Kidney (tissue), 13 donors: ENCODE measurements at regions not wholly inside any gene's neighbourhood (a gene's known extent, or its start where the extent isn't known, plus 50 kb on each side); places are given as distances from the start of the nearest gene placed in this dataset.

Experiments used
- DNase-seq, 5 donors: peaks; one replicate each; pipeline ENCODE4 v3.0.0-alpha.2; 2013 to 2020
- FAIRE-seq: peaks from 2 replicates; lab custom pipeline; 2012; peaks lifted over from hg19 to GRCh38; lab: Jason Lieb, UNC
- H3K27ac ChIP-seq, 2 donors: one replicate each; pipeline ENCODE4 v1.7.0; 2013; ENCODE audit warnings: low read depth in 2 of 2, low read length in 2 of 2, inconsistent platforms in 1 of 2
- H3K27me3 ChIP-seq: one replicate; pipeline ENCODE4 v1.7.1; 2013; ENCODE audit warnings: low read length, inconsistent platforms; ENCODE audit not compliant: control insufficient read depth, insufficient read depth
- H3K36me3 ChIP-seq, 3 donors: one replicate each; pipeline versions ENCODE4 v1.7.0 to v1.7.1; 2013; ENCODE audit warnings: low read length in 3 of 3, control low read depth in 1 of 3, inconsistent platforms in 1 of 3; ENCODE audit not compliant: insufficient read depth in 3 of 3, control insufficient read depth in 2 of 3
- H3K4me1 ChIP-seq, 3 donors: one replicate each; pipeline versions ENCODE4 v1.7.0 to v1.7.1; 2013; ENCODE audit warnings: low read length in 3 of 3, inconsistent platforms in 1 of 3, low read depth in 1 of 3; ENCODE audit not compliant: control insufficient read depth in 2 of 3, insufficient read depth in 2 of 3
- H3K4me3 ChIP-seq, 3 donors: one replicate each; pipeline versions ENCODE4 v1.7.0 to v1.8.1; 2013; ENCODE audit warnings: low read length in 3 of 3, control low read depth in 1 of 3, inconsistent platforms in 1 of 3
- H3K9ac ChIP-seq, 3 donors: one replicate each; pipeline versions ENCODE4 v1.7.0 to v1.7.1; 2013; ENCODE audit warnings: low read length in 3 of 3, control low read depth in 1 of 3, inconsistent platforms in 1 of 3
- H3K9me3 ChIP-seq, 3 donors: one replicate each; pipeline versions ENCODE4 v1.7.0 to v1.7.1; 2013; ENCODE audit warnings: low read length in 3 of 3, control low read depth in 1 of 3, inconsistent platforms in 1 of 3; ENCODE audit not compliant: control insufficient read depth in 2 of 3, insufficient read depth in 1 of 3
- intact Hi-C: fragments of 100-400 bp; cut with DNase I; formaldehyde crosslinking; loops from one replicate; pipeline ENCODE4 v1.11.1; 2022
- TF ChIP-seq, protein P1 (sequence below): IDR thresholded peaks from 3 replicates; pipeline ENCODE4 v1.5.1; 2012; ENCODE audit warnings: mild to moderate bottlenecking, moderate library complexity, borderline replicate concordance; ENCODE audit not compliant: insufficient read depth; ENCODE audit errors: extremely low read depth
- donor health status: control.
- donor health status: control.
- donor health status: control.
- donor health status: control.
- donor health status: control.
- donor health status: DM: yes; HTN: yes; CAD: no.
- donor health status: Normal renal cell carcinoma (clear cell type).

DNA sequence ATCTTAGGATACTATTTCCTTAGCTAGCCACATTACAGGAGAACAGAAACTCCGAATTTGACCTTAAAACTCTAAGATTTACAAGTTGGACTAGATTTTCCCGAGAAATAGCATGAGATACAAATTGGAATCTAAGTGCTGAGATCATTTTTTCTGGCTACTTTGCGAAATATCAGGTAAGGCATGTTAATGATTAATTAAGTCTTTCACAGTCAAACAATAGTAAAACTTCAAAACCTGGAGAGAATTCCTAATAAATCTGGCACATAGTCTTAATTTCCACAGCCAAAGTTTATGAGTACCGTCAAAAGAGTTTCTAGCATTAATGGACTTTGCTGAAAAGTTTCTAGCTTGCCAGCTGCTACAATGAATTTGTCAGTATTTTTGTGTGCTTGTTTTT lies 379.5 kb upstream of the TOM1L1 start:
- FAIRE-seq (no peak), DNase-seq (no peak)
- Histone ChIP-seq H3K27ac (no peak overlapping the region), H3K9me3 (peaks cover 0 to 5% (median 0%) of the 10 kb centered on the region in 3 donors), H3K27me3 (no peaks in the 10 kb centered on the region), H3K36me3 (no peaks in the 10 kb centered on the region), H3K4me1 (no peaks in the 10 kb centered on the region), H3K9ac (no peak overlapping the region), H3K4me3 (no peak overlapping the region)
- intact Hi-C loops = no loop called here
- TF ChIP-seq, protein P1, sequence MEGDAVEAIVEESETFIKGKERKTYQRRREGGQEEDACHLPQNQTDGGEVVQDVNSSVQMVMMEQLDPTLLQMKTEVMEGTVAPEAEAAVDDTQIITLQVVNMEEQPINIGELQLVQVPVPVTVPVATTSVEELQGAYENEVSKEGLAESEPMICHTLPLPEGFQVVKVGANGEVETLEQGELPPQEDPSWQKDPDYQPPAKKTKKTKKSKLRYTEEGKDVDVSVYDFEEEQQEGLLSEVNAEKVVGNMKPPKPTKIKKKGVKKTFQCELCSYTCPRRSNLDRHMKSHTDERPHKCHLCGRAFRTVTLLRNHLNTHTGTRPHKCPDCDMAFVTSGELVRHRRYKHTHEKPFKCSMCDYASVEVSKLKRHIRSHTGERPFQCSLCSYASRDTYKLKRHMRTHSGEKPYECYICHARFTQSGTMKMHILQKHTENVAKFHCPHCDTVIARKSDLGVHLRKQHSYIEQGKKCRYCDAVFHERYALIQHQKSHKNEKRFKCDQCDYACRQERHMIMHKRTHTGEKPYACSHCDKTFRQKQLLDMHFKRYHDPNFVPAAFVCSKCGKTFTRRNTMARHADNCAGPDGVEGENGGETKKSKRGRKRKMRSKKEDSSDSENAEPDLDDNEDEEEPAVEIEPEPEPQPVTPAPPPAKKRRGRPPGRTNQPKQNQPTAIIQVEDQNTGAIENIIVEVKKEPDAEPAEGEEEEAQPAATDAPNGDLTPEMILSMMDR = no peak

DNA sequence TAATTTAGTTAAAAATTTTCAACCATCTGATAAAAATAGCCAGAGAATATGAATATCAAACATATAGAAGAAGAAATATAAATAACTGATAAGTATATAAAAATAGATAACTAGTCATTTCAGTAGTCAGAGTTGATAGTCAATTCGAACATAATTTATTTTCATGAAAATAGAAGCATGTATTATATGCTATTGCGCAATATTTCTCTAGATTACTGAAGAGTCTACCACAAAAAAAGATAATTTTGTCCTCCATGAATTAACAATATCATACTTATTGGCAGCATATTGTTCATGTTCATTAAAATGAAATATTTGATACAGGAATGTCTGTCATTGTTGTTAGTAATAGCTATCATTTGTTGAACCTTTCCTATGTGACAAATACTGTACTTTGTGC lies 376.2 kb upstream of the TOM1L1 start:
- Histone ChIP-seq H3K27ac (no peak overlapping the region), H3K9ac (no peak overlapping the region), H3K4me1 (no peaks in the 10 kb centered on the region), H3K36me3 (no peaks in the 10 kb centered on the region), H3K4me3 (no peak overlapping the region), H3K9me3 (no peaks in the 10 kb centered on the region), H3K27me3 (no peaks in the 10 kb centered on the region)
- intact Hi-C loops = no loop called here
- FAIRE-seq (no peak), DNase-seq (no peak)
- TF ChIP-seq, protein P1 = no peak

DNA sequence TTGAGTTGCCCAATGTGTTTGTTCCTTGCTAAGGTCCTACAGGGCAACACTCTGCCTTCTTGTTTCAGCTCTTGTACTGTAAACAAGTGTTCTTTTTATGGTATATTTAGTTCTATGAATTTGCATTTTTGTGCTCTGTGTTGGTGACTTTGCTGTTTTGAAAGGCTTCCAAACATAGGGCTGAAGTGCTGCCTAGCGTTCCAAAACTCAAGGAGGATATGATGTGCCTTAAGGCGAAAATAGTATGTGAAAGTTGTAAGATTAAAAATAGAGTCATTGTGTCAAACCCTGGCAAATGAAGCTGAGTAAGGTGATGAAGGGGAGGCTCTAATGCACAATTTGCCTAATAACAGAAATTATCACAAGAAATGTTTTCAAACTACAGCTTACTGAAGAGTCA lies 372.7 kb upstream of the TOM1L1 start:
- Histone ChIP-seq H3K9ac (no peak overlapping the region), H3K4me3 (no peak overlapping the region), H3K4me1 (no peaks in the 10 kb centered on the region), H3K27me3 (no peaks in the 10 kb centered on the region), H3K9me3 (no peaks in the 10 kb centered on the region), H3K36me3 (no peaks in the 10 kb centered on the region), H3K27ac (no peak overlapping the region)
- intact Hi-C loops = no loop called here
- TF ChIP-seq, protein P1 = no peak
- FAIRE-seq (no peak), DNase-seq (no peak)

DNA sequence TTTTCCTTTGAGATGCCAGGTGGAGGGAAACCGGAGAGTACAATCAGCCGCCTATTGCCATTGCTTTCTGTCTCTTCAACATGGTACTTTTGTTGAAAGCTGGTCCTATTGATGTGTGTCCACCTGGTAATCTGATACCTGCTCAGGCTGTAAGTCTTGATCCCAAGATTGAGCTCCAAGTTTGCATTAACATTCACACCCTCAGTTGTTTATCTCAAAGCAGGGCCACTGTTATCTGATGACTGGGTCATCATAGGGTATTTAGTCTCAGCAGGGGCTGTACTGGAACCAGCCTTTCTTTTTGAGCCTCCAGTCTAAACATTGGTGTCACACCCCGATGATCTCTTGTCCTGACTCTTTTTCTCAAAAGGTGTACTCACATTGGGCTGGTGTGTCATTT lies 370.3 kb upstream of the TOM1L1 start:
- no peak overlapping the region for H3K27ac ChIP-seq
- intact Hi-C loops = no loop called here
- no peaks in the 10 kb centered on the region for H3K4me1 ChIP-seq
- H3K9ac ChIP-seq = no peak overlapping the region
- TF ChIP-seq, protein P1 = no peak
- FAIRE-seq (no peak), DNase-seq (no peak)
- no peaks in the 10 kb centered on the region for H3K36me3 ChIP-seq
- H3K27me3 ChIP-seq = no peaks in the 10 kb centered on the region
- H3K9me3 ChIP-seq = no peaks in the 10 kb centered on the region
- no peak overlapping the region for H3K4me3 ChIP-seq
